NCI-H345 treated with DMSO at 0.1 percent for 48 hours (cell line): ENCODE measurements at regions not wholly inside any gene's neighbourhood (a gene's known extent, or its start where the extent isn't known, plus 50 kb on each side); places are given as distances from the start of the nearest gene placed in this dataset.

Experiments used
- DNase-seq: peaks from one replicate; lab custom pipeline; 2025; ENCODE audit not compliant: unreplicated experiment; lab: John Stamatoyannopoulos, UW

DNA sequence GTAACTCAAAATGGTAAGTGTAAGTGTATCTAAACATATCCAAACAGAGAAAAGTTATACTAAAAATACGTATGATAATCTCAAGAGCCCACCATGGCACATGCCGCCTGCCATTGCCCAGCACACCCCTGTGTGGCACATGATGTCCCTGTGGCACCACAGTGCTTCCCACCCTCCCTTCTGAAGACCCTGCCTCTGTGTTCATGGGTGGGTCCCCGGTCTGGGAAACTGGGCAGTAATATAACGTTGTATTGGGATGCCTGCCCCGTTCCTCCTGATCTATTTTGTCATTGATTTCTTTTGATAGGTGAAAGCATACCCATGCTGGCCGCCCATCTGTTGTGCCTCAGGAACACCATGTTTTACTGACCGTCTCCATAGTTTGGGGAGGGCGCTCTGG is 296.8 kb upstream of the SHH start:
- no peak for DNase-seq

DNA sequence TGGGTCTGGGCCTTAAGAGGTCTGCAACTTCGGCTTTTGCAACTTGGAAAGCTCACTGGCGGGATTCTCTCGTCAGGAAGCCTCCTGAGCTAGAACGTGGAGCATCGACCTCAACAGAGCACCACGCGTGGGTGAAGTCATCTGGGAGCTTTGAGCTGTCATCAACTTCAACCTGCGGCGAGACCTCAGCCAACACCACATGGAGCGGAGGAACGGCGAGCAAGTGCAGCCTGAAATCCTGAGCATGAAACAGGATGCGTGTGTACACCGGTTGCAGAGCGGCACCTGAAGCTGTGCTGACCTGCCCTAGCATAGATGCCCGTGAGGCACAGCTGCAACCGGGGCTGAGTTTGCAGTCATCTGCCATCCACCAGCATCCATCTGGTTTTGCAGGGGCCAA is 295.7 kb upstream of the SHH start:
- no peak for DNase-seq

DNA sequence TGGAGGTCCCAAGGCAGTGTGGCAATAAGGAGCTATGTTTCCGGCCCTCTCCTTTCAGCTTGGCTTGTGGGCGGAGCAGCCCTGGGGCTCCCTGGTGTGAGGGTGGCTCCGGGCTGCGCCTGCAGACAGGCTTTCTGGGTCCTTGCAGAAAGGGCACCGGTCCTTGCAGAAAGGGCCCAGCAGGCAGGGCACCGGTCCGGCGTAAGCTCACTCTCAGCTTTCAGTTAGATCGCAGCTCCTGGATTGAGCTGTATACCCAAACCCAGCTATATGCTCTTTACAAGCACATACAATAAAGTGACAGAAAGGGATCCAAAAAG is 293.8 kb upstream of the SHH start:
- no peak for DNase-seq

DNA sequence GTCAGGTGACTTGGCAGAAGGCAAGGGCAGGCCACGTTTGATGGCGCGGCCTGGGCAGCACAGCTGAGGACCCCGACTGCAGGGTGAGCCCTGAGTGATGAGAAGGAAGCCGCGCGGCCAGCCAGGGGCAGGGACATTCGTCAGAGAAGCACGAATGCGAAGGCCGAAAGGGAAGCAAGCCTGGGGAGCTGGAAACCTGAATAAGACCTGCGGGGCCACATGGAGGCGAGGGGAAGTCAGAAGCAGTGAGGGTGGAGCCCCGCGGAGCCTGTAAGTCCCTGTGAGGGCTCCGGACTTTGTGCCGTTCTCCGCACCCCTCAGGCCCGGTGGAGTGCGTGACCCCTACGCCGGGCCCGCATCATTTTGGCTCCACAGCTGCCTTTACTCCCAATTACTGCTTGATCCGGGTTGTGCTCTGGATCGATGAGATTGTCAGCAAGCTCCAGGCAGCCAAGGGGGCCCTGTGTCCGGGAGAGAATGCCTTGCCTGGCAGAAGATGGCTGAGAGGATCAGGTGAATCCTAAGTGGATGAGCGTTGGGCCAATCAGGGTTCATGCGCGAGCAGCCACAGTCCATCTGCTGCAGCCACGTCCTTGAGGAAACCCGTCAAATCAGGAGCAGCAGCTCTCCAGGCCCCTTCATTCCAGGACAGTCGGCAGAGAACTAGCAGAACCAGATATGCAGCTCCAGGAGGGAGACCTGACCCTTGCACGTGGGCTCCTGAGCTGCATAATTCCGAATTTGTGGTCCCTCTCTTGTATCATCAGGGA is 293.3 kb upstream of the SHH start:
- no peak for DNase-seq

DNA sequence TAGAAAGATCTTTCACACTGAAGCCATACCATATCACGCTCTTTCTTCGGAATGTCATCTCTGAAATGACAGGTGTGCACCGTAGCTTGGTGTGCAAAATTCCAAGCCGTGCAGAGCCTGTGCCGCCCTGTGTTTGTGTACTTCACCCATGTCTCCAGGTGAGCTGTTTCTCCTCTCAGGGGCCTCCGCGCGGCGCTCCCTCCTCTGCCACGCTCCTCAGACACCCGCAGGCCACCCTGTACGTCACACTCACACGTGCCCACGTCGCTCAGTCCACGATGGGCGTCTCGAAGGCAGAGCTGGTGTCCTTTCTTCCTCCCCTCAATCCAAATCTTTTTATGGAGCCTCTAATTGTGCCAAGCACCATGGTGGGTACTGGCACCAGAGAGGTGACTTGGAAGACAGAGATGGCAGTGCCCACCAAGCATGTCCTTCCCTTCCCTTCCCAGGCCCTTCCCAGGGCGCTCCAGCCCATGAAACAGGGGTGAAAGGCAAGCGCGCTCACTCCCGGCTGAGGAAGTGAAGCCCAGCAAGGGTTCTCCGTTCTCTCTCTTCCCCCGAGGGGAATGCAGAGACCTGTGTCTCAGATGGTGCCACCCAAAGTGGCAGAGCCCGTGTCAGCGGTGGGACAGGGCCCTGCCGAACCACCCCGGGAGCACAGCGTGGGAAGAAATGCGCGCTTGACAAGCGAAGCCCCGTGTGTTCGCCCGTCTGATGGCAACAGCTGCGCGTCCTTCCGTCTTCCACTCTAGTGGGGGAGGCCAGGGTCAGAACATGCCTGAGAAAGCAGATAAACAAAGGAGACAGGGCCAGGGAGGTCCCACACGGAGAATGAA is 292.5 kb upstream of the SHH start:
- DNase-seq: no peak

DNA sequence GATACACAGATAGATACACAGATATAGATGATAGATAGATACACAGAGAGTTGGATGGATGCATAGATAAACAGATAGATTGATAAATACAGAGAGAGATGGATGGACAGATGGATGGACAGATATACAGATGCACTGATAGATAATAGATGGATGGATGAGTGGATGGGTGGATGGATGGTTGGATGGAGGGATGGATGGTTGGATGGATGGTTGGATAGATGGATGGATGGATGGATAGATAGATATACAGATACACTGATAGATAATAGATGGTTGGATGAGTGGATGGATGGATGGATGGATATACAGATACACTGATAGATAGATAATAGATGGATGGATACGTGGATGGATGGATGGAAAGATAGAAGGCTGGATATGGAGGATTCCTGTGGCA is 290.0 kb upstream of the SHH start:
- no peak for DNase-seq

DNA sequence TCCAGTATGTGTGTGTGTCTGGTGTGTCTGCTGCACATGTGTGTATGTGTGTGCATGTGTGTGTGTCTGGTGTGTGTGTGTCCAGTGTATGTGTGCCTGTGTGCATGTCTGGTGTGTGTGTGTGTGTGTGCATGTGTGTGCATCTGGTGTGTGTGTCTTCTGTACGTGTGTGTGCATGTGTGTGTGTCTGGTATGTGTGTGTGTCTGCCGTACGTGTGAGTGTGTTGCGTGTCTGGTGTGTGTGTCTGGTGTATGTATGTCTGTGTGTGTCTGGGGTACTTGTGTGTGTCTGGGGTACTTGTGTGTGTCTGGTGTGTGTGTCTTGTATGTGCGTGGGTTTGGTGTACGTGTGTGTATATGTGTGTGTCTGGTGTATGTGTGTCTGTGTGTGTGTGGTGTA is 289.1 kb upstream of the SHH start:
- DNase-seq: no peak

DNA sequence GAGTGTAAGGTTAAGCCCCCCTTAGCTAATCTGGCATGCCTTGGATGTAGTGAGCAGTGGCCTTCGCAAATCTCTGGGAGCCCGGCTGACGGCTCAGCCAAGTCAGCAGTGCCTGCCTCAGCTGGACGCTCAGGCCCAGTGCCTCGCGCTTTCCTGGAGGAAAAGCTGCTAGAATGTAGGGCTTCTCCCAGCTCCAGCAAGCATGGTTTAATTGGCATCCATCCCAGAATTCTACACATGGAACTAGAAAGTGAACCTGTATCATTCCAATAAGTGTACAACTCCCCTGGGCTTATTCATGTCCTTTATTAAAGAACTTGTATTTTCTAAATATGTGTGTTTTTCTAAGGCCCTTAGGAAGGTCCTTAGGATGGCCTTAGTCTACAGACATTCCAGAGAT is 287.8 kb upstream of the SHH start:
- no peak for DNase-seq

DNA sequence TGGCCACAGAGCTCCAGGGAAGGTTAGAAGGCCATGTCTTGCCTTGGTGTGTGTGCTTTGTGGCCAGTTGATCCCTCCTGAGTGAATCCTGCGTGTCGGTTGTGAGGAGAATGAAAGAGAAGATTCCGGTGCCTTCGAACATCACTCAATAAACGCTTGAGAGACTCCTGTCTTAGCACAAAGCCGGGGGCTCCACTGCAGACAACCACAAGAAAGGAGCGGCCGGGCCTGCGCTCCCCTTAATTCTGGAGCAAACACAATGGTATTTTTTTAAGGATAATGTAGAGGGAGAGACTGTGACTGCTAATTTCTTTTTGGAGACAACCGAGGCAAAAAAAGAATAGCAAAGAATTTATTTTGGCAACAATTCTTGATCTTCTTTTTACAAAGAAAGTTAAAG is 286.8 kb upstream of the SHH start:
- DNase-seq: no peak

DNA sequence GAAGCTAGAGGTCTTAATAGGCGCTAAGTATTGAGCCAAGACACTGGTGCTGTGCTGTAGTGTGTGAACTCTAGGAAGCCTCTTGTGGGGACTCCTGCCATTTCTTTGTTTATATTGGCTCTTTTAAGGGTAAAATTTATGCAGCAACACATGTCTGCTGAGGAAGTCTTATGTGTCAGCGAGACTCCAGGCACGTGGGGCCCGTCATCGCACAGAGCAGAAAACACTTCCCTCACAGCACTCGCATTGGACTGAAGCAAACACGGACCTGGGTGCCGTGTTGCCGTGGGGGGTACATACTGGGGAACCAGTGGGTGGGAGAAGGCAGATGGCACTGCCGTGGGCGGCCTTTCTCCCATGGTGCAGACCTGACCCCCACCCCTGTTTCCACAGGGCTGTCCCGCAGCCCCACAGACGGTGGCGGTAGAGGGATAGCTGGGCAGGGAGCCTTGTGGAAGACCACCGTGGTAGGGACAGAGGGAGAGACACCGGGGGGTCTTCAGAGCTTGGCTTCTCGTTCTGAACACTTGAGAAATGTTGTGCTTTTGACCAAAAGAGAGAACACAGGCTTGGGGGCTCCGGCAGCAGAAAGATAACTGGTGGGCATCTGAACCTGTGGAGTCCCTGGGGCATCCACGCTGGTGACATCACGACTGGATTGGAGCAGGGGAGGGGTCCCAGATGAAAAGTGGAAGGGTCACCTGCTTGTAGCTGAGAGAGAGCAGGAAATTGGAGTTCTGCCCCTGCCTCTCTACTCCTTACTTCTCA is 284.7 kb upstream of the SHH start:
- DNase-seq: no peak

DNA sequence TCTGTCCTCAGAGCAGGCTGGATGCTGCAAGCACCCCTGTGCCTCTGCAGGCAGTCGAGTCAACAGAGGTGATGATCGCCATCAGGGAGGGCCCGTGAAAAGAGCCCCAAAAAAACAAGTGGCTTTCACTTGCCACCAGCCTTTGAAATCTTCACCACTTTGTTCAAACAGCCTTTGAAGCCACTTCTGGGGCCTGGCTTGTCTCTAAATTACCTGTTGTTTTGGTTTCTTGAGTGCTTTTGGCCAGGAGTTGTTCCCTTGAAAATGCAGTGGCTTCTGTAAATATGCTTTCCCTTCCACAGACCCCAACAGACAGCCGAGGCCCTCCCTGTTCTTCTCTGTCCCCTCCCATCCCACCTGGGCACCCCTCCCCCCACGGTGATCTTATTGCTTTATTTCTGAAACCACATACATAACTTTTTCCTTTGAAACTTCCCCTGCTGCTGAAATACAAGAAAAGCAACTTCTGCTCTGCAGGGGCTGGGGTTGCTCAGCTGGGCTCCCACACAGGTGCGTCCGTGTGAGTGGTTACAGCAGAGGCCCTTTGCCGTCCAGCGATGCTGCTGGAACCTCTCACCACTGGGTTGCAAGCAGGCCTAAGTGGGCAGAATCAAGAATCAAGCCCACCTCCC is 283.8 kb upstream of the SHH start:
- DNase-seq: no peak

DNA sequence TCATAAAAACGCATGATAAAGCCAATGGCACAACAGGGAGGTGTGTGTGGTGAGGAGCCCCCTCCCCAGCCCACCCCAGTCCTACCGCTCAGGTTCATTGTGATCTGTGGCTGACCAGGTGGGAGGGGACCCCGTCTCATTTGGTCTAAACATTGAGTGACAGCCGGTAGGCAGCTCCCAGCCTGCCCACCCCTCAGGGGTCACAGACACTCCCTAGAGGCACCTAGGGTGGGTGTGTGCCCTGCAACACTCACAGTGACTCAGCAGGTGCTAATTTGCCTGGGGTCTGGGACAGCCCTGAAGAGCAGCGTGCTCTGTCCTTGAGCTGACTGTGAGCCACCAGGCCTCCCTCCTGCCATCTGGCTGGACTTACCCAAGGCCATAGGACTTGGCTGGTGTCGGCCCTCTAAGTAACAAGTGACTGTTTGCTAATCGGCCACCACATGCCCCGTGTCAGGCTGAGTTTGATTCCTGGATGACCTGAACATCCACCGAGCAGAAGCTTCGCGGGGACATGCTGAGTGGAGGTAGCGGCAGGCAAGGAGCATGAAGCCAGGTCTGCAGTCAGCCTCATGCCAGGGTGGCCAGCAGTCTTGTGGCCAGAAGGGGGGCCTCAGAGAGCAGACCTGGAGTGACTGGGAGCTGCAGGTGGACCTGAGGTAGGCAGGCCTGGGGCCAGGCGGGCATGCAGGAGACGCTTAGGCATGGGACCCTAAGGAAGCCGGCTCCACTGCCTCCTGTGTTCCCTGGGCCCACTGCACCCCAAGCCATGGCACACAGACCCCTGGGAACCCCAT is 282.3 kb upstream of the SHH start:
- no peak for DNase-seq

DNA sequence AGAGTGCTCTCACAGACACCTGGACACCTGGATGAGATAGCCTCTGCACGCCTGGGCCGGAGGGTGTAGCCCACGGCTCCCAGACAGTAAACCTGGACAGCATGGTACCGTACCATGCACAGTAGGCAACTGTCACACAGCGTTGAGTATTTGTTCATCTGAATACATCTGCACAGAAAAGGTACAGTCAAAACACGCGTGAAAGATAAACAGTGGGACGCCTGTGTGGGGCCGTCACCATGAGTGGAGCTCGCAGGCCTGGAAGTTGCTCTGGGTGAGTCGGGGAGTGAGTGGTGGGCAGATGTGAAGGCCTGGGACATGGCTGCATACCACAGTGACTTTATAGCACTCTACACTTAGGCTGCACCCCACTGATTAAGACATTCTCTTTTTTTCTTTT is 280.0 kb upstream of the SHH start:
- no peak for DNase-seq

DNA sequence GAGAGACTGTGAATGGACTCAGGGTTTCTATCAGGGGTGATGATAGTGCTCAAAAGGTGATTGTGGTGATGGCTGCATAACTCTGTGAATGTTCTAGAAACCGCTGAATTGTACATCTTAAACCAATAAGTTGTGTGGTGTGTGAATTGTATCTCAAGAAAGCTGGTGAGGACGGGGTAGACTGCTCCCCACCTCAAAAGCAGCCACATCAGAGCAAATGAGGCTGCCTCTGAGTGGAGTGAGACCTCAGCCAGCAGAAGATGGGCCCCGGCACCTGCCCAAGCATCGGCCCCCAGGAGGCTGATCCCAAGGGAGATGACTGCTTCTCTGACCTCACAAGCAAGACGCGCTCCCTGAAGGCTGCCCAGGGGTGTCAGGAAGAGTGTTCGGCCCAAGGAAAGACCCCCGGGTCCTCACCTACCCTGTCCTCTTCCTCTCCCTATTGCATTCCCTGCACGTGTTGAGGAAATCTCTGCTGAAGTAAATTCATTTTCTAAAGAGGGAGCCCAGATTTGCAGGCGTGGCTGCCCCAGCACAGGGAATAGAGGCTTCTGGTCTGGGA is 279.3 kb upstream of the SHH start:
- DNase-seq: no peak

DNA sequence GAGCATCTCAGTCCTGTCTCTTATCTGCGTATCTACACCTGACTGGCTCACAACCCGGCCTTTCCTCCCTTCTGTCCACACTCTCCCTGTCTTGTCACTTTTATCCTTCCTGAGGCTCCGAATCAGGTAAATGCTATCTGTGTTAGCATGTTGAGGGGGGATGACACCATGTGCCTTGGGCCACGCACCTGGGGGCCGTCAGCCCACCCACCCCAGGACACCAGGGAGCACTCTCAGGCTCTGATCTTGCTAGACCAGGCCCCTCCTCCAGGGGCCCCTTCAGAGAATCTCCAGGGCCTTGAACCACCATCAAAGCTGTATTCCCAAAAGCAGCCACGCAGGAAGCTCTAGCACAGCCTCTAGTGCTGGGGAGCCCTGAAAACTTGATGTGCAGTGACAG is 278.7 kb upstream of the SHH start:
- DNase-seq: no peak

DNA sequence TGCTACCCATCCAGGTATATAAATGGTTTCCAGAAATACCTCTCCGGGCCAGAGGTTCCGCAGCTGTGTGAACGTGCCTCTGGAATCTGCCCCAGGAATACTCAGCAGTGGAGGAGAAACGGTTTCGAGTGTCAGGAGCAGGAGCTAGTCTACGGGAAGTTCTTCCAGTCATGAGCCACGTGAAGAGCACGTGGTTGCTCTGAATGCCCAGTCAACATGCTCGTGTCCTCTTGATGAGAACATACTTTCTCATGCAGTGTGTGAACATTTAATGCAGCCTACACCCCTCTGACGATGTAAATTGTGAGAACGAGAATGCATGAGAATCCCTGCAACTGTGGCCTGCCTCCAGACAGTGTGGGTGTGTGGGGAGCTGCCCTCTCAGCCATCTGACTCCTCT is 277.0 kb upstream of the SHH start:
- DNase-seq: no peak

DNA sequence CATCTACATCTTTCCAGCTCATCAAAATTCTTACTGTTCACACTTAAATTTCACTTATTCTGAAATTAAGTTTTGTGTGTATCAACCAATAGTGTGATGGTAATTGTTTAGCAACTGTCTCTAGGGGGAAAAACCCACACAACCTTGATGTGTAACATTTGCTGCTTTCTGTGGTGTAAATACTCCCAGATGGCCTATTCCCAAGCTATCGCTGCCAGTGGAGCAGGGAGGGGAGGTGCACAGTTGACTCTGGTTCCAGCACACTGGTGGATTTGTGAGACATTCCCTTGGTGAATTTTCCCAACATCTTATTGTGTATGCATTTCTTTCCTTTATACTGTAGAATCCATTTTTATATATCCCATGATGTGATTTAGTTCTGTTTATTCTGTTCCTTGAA is 275.9 kb upstream of the SHH start:
- DNase-seq: no peak

DNA sequence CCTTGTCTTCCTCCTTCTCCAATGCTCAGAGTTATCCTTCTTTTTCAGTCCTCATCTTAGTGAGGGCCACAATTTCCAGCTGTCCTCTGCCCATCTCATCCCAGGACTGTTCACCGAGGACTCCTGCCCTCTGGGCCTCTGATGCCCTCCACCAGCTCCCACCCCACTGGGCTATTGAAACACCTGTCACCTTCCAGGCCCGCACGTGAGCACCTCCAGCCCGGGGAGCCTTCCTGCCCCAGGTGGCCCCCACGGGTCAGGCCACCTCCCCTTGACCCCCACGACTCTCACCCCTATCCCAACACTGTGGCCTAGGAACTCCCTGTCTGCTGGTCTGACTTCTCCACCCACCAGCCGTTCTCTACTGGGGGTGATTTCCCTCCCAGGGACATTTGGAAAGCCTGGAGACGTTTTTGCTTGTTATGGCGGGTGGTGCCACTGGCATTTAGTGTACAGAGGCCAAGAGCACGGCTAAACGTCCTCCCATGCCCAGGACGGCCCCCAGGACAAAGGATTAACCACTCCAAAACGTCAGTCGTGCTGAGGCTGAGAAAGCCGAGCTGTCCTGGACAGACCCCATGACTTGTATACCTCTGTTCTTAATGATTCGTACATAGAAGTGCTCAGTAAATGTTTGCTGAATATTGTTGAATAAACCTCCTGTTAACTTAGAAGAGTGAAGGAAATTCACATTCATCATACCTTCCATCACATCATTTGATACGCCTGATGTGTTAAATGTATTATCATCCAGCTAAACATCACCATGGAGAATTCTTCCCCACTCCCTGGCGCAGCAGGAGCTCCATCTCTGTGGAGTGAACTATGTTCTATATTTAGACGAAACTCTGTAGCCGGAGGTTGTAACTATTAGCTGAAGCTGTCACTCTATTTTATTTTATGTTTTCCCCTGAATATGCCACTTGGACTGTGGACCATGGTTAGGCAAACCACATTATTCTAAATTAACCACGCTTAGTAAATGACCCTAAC is 270.1 kb upstream of the SHH start:
- peak; percentile 46 for DNase-seq

DNA sequence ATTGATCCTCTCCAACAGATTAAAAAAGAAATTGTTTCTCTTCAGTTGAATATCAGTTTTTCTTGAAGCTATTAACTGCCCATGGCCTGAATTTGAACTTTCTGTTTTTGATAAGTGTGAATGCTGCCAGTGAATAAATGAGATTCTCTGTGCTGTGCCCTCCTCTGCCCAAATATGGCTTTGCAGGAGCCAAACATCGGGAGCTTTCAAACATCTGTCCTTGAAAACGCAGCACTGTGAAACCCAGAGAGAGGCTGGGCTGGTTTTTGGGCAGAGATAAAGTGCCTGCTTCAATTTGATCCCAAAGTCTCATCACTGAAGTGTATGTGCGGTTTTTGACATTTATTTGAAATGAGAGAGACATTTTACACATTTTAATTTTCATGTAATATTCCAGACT is 268.3 kb upstream of the SHH start:
- no peak for DNase-seq
